Natural killer cell (primary cell): ENCODE measurements at regions not wholly inside any gene's neighbourhood (a gene's known extent, or its start where the extent isn't known, plus 50 kb on each side); places are given as distances from the start of the nearest gene placed in this dataset.

Experiments
- ATAC-seq, 3 donors: fragments of 150-1000 bp in 2 of 3; fragments of 200-7000 bp in 1 of 3; cut with Tn5 transposase; 1 replicate in 1 of 3; 2 replicates in 2 of 3; pipeline ENCODE4 v1.10.0; 2021; ENCODE audit warnings: mild to moderate bottlenecking in 2 of 3, moderate library complexity in 2 of 3
- DNase-seq, 2 donors: peaks; one replicate each; pipeline versions ENCODE4 v3.0.0 to v3.0.0-alpha.2; 2013 to 2021; ENCODE audit warnings: mixed read lengths in 1 of 2
- H3K27ac ChIP-seq: one replicate; pipeline ENCODE4 v1.5.1; 2013; ENCODE audit warnings: mild to moderate bottlenecking, low read length
- H3K27me3 ChIP-seq: one replicate; pipeline ENCODE4 v1.6.1; 2013; ENCODE audit warnings: low read length; ENCODE audit not compliant: control insufficient read depth, insufficient read depth
- H3K36me3 ChIP-seq: one replicate; pipeline ENCODE4 v1.6.1; 2013; ENCODE audit warnings: low read length; ENCODE audit not compliant: control insufficient read depth, insufficient read depth
- H3K4me1 ChIP-seq: one replicate; pipeline ENCODE4 v1.6.1; 2013; ENCODE audit warnings: low read length; ENCODE audit not compliant: control insufficient read depth, insufficient read depth
- H3K4me3 ChIP-seq: one replicate; pipeline ENCODE4 v1.5.1; 2013; ENCODE audit warnings: low read length
- H3K9me3 ChIP-seq: one replicate; pipeline ENCODE4 v1.6.1; 2013; ENCODE audit warnings: low read length; ENCODE audit not compliant: control insufficient read depth, insufficient read depth
- H3K27ac Mint-ChIP-seq, 2 donors: one replicate each; pipeline ENCODE4 v1.8.0; 2022; ENCODE audit warnings: mild to moderate bottlenecking in 2 of 2, mixed read lengths in 2 of 2, moderate library complexity in 1 of 2
- H3K27me3 Mint-ChIP-seq, 2 donors: one replicate each; pipeline ENCODE4 v1.8.0; 2022; ENCODE audit warnings: low read depth in 2 of 2, mixed read lengths in 2 of 2
- H3K36me3 Mint-ChIP-seq: one replicate; pipeline ENCODE4 v1.8.0; 2022; ENCODE audit warnings: mixed read lengths
- H3K4me1 Mint-ChIP-seq, 2 donors: one replicate each; pipeline ENCODE4 v1.8.0; 2022; ENCODE audit warnings: mixed read lengths in 2 of 2
- H3K4me3 Mint-ChIP-seq: one replicate; pipeline ENCODE4 v1.8.0; 2022; ENCODE audit warnings: mild to moderate bottlenecking, moderate library complexity, mixed read lengths
- H3K9me3 Mint-ChIP-seq, 2 donors: one replicate each; pipeline ENCODE4 v1.8.0; 2022; ENCODE audit warnings: mixed read lengths in 2 of 2
- CTCF ChIP-seq: fragments of 200-600 bp; IDR thresholded peaks from one replicate; pipeline ENCODE4 v1.8.0; 2022; ENCODE audit warnings: antibody characterized with exemption
- WGBS: methylation state at CpG from one replicate; pipeline ENCODE4 v1.1.7; 2013; ENCODE audit warnings: missing lambda C conversion rate; ENCODE audit not compliant: insufficient coverage; 5-methylcytosine and 5-hydroxymethylcytosine counted together
- intact Hi-C: fragments of 100-400 bp; cut with micrococcal nuclease; formaldehyde crosslinking; loops from one replicate; pipeline ENCODE4 v1.14.2; 2022

DNA sequence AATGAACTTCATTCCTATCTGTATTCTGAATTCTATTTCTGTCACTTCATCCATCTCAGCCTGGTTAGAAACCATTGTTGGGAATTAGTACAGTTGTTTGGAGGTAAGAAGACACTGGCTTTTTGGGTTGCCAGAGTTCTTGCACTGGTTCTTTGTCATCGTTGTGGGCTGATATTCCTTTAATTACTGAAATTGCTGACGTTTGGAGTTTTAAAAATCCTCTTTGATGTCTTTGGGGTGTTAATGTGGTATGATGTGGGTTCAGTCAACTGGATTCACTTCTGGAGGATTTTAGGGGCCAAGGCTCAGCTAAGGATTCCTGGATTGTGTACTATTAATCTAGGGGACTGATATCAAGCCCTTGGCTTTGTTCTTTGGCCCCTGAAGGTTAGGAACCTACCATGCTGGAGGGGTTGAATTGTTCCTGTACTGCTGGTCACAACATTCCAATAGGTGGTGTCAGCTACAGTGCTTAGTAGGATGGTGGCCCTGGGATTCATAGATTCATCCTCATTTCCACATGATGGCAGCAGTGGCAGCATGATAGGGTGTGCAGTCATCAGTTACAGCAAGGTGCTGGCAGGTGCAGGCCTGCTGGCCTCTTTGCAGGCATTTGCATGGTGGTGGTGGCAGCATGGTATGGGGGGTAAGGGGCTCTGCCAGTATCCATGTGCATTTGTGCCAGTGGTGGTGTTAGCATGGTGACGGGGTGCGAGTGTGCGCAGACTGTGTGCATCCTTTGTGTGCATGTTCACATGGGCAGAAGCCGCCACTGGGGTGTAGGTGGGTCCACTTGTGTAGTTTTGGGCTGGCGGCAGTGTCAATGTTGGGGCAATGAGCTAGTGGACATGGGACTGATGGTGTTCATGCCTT, 301.3 kb downstream of the TEX13C start:
- Mint-ChIP-seq H3K4me3 (no peak overlapping the region), H3K27me3 (no peaks in the 10 kb centered on the region), H3K4me1 (no peaks in the 10 kb centered on the region), H3K27ac (no peak overlapping the region), H3K9me3 (no peaks in the 10 kb centered on the region), H3K36me3 (no peaks in the 10 kb centered on the region)
- no peak for DNase-seq
- Histone ChIP-seq H3K27ac (no peak overlapping the region), H3K27me3 (no peaks in the 10 kb centered on the region), H3K4me1 (no peaks in the 10 kb centered on the region), H3K9me3 (no peaks in the 10 kb centered on the region), H3K4me3 (no peak overlapping the region), H3K36me3 (no peaks in the 10 kb centered on the region)
- 93% methylated on average over 7 of the region's 7 CpGs for WGBS
- intact Hi-C loops, result no loop called here
- no peak for ATAC-seq
- TF ChIP-seq CTCF, result no peak

DNA sequence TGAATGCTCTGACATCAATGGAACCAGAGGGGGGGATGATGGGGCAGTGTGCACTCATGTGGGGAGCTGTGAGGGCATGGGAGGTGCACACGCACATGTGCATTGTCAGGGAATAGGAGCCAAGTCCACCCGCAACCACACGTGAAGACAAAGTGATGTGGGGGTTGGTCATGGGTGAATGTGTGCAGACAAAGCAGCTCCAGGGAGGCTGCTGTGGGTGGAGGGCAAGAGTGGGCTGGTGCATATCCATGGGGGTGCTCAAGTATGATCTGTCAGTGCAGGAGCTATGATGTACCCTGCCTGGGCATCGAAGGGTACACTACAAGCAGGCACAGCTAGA, 301.9 kb downstream of the TEX13C start:
- 90% methylated on average over 4 of the region's 4 CpGs for WGBS
- no peak for ATAC-seq
- Mint-ChIP-seq H3K27me3 (no peaks in the 10 kb centered on the region), H3K36me3 (no peaks in the 10 kb centered on the region), H3K4me1 (no peaks in the 10 kb centered on the region), H3K4me3 (no peak overlapping the region), H3K27ac (no peak overlapping the region), H3K9me3 (no peaks in the 10 kb centered on the region)
- Histone ChIP-seq H3K27me3 (no peaks in the 10 kb centered on the region), H3K36me3 (no peaks in the 10 kb centered on the region), H3K27ac (no peak overlapping the region), H3K9me3 (no peaks in the 10 kb centered on the region), H3K4me3 (no peak overlapping the region), H3K4me1 (no peaks in the 10 kb centered on the region)
- no peak for TF ChIP-seq CTCF
- intact Hi-C loops, result no loop called here
- DNase-seq, result no peak

- Mint-ChIP-seq H3K4me3 (no peak overlapping the region), H3K27me3 (no peaks in the 10 kb centered on the region), H3K4me1 (no peaks in the 10 kb centered on the region), H3K9me3 (no peaks in the 10 kb centered on the region), H3K27ac (no peak overlapping the region), H3K36me3 (no peaks in the 10 kb centered on the region)
- H3K27me3 ChIP-seq, result no peaks in the 10 kb centered on the region
- no peaks in the 10 kb centered on the region for H3K4me1 ChIP-seq
- no peaks in the 10 kb centered on the region for H3K36me3 ChIP-seq
- intact Hi-C loops, result no loop called here
- no peak overlapping the region for H3K27ac ChIP-seq
- no peak for TF ChIP-seq CTCF
- ATAC-seq (no peak), DNase-seq (no peak)
- H3K4me3 ChIP-seq, result no peak overlapping the region
- no peaks in the 10 kb centered on the region for H3K9me3 ChIP-seq
- WGBS, result no CpG with 5 or more reads among the region's 2 CpGs
These were observed 303.2 kb downstream of the TEX13C start for GRCh38 chrX:125622899-125623298.

DNA sequence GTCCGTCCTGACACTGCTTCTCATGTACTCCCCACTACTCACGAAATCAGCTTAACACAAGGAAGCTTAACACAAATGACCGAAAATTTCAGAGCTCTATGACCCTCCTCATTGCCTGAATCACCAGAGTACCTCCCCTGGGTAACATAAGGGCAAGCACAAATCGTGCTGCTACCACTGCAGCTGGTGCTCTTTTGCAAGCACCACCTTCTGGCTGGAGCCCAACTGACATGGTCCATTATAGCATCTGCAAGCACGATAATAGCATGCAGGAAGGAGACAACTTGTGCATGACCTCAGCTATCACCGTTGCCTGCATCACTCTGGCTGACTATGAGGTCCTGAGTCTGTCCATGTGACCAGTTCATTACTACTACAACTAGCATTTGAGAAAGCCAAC, 308.0 kb downstream of the TEX13C start:
- no peak for DNase-seq
- no peaks in the 10 kb centered on the region for H3K9me3 ChIP-seq
- no peak overlapping the region for H3K4me3 Mint-ChIP-seq
- H3K36me3 ChIP-seq, result no peaks in the 10 kb centered on the region
- H3K4me3 ChIP-seq, result no peak overlapping the region
- H3K27ac Mint-ChIP-seq, result no peak overlapping the region
- no peaks in the 10 kb centered on the region for H3K36me3 Mint-ChIP-seq
- H3K27me3 Mint-ChIP-seq, result no peaks in the 10 kb centered on the region
- intact Hi-C loops, result no loop called here
- ATAC-seq, result no peak
- H3K9me3 Mint-ChIP-seq, result peaks cover 2 to 6% of the 10 kb centered on the region in 2 donors
- H3K4me1 ChIP-seq, result no peaks in the 10 kb centered on the region
- no peak for TF ChIP-seq CTCF
- WGBS, result 81% methylated on average over 6 of the region's 6 CpGs
- H3K27ac ChIP-seq, result no peak overlapping the region
- H3K27me3 ChIP-seq, result no peaks in the 10 kb centered on the region
- no peaks in the 10 kb centered on the region for H3K4me1 Mint-ChIP-seq
